GM18508 (cell line): ENCODE measurements at regions not wholly inside any gene's neighbourhood (a gene's known extent, or its start where the extent isn't known, plus 50 kb on each side); places are given as distances from the start of the nearest gene placed in this dataset.
"Not testable (repeated sequence)": the region's sequence is repeated elsewhere in the genome, so short reads cannot be mapped to it uniquely, and the experiment has no call there.

Source experiments
- ATAC-seq: cut with Tn5 transposase; IDR thresholded peaks from one replicate; pipeline ENCODE4 v1.9.1; 2021; ENCODE audit warnings: moderate number of reproducible peaks; ENCODE audit not compliant: insufficient read depth, unreplicated experiment

GRCh38 chrX:131696989-131697388 is 153.1 kb downstream of the OR13H1 start:
- not testable (repeated sequence) for ATAC-seq

DNA sequence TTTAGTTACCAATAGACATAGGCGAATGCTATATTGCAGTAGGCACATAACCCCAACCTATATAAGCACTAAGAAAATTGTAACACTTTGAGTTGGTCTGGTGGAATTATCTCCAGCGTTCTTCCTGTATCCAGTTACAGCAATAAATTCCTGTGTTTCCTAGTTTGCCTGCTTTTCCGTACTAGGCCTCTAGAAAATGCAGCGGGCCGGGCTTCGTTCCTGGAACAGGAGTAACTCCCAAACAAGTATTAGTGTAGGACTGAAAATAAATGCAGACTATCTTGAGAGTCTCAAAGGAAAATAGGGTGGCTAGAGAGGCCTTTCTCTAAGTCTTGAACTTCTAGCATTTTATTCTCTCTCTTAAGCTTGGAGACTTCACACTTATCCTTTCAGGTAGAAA is 159.8 kb downstream of the OR13H1 start:
- ATAC-seq: no peak

DNA sequence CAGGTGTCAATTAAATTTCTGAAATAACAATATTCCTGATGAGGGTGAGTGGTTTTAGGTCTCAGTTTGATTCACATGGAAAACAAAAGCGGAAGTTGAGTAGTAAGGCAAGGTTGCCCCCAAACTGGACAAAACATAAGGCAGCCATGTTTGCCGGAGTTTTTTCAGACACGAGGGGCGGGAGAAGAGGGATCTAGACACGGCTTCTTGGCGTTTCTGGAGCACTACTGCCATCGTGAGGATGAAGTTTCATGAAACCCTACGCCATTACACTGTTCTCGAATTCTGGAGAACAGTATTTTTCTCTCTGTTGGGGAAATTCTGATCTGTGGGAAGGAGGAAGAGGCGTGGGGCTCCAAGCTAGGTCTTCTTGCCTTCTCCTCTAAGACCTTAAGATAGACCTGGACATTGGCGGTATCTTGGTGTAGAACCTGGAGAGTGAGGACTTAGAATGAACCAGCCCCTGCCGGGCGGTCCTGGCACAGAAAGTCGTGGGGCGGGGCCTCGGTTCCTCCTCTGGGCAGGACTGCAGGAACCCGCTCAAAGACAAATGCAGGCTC is 160.3 kb downstream of the OR13H1 start:
- ATAC-seq: peak; percentile 46

- ATAC-seq: no peak
Measured at GRCh38 chrX:131709553-131709952, 165.7 kb downstream of the OR13H1 start.

GRCh38 chrX:131711478-131711867 is 167.6 kb downstream of the OR13H1 start:
- no peak for ATAC-seq

DNA sequence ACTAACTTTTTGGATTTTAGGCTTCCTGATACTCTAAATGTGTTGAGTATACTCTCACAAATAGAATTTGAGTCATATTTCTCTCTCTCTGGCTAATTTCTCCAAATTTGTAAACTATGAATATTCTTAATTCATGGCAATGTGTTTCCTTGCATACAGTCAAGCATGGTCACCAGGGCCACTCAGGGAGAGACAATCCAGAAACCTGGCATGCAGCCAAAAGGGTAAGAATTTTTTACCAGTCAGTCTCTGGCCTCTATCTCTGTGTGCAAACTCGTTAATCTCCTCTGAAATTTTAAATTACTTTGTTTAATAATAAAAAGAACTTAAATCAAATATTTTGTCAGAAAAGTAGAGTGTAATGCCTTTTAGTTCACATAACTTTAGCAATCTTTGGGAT is 179.8 kb downstream of the OR13H1 start:
- ATAC-seq: no peak

DNA sequence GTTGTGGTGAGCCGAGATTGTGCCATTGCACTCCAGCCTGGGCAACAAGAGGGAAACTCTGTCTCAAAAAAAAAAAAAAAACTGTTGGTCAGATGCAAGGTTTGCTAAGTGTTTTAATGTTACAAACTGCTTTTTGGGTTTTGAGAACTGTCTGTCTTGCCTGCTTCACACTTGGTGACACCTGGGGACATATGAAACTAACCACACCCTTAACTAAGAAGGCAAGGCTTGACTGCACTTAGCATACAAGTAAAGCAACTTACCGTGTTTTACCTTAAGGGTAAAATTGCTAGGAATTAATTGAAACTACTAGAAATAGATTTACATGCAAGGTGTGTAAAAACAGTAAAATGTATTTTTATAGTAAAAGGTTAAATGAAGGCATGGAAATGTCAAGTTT is 180.4 kb downstream of the OR13H1 start:
- ATAC-seq: no peak

DNA sequence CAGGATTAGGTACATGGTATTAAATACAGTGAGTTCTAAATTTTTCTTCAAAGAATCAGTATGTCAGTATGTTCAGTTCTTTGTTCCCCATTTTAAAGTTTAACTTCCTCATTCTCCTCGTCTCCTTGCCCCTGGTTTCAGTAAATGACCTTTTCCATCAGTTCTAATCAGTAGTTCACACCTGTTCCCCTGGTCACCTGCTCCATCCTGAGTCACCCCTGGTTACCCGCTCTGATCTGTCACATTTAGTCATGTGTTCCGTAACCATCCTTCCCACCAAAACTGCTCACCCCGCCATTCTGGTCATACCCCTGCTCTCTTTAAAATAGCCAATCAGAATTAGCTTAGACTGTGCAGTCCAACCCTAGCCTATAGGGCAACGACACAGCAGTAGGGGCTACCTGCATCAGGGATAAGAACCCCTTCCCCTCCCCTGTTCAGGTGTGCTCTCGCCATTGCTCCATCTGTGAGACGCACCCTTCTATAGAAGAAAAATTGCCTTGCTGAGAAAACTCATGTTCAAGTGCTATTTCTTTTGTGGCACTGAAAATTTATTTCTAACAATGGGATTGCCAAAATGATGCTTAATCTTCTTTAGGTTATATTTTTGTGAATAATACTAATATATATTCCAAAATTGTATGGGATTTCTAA is 181.3 kb downstream of the OR13H1 start:
- no peak for ATAC-seq

DNA sequence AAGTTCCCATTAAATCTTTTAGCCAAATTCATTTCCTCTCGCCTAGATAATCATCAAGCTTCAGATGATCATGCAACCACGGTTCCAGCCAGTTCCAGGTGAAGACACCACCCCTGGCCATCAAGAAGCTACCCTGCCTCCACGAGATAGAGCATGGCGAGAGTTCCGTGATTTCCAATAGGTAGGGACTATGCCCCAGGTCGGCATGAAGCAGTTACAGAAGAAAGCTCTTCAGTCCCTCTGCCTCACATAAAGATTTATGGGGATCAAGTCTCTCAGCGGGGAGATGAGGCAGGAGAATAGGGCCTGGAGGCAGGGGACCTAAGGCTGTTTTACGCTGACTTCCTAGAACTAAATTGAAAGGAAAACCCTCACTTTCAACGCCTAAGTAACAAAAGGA is 183.9 kb downstream of the OR13H1 start:
- ATAC-seq: no peak

GRCh38 chrX:131728295-131729145 is 184.6 kb downstream of the OR13H1 start:
- peak; percentile 46 for ATAC-seq

DNA sequence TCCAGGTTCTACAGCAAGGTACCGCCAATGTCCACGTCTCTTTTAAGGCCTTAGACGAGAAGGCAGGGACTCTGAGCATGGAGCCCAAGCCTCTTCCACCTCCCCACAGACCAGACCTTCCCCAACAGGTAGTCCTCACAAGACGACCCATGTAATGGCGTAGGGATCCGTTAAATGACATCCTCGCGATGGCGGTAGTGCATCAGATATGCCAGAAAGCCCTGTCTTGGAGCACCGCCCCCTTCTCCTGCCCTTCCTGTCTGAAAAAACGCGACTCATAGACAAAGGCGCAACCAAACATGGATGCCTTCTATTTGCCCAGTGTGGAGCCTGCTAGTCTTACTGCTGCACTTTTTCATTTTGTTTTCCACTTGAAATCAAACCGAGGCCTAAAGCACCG is 185.4 kb downstream of the OR13H1 start:
- ATAC-seq: peak; percentile 56

DNA sequence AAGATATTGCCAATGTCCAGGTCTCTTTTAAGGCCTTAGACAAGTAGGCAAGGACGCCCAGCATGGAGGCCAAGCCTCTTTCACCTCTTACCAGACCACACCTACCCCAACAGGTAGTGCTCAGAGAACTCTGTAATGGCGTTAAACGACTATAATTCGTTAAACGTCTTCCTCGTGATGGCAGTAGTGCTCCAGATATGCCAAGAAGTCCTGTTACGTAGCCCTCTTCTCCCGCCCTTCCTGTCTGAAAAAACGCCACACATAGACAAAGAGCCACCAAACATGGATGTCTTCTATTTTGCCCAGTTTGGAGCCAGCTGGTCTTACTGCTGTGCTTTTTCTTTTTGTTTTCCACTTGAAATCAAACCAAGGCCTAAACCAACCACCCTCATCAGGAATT is 190.7 kb downstream of the OR13H1 start:
- peak; percentile 69 for ATAC-seq

DNA sequence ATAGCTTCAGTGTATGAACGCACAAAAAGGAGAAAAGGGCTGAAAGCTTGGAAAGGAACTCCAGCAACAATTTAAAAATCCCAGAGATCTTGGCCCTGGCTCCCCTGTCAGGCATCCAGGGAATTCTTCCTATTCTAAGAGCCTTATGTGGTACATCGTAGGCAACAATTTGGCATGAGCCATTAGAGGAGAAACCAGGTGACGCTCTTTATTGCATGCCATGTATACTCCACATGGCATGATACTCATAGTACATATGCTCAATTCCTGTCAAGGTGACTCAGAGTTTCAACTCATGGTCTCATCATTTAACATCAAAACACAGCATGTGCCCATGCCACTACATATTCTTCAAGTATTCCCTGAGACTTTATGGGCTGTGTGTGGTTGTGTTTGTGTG is 191.3 kb downstream of the OR13H1 start:
- ATAC-seq: no peak

GRCh38 chrX:131739823-131740222 is 195.9 kb downstream of the OR13H1 start:
- no peak for ATAC-seq

- ATAC-seq: peak; percentile 37
Measured at GRCh38 chrX:131741103-131741581, 197.3 kb downstream of the OR13H1 start.

DNA sequence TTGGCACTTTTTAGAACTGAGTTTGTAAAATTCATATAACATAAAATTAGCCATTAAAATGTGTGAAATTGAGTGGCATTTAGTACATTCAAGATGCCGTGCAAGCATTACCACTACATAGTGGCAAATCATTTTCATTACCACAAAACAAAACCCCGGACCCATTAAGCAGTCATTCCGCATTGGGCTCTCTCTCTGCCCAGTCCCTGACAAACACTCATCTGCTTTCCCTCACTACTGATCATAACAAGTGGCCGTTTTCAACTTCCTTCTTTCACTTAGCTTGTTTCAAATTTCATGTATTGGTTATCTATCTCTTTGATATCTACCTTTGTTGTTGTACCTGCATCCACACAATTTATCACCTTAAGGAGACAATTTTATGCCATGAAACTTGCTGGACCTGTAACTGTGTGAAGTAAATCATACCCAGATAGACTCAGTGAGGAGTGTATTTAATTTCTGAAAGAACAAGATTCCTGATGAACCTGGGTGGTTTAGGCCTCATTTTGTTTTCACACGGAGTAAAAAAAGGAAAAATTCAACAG is 202.1 kb downstream of the OR13H1 start:
- ATAC-seq: no peak

DNA sequence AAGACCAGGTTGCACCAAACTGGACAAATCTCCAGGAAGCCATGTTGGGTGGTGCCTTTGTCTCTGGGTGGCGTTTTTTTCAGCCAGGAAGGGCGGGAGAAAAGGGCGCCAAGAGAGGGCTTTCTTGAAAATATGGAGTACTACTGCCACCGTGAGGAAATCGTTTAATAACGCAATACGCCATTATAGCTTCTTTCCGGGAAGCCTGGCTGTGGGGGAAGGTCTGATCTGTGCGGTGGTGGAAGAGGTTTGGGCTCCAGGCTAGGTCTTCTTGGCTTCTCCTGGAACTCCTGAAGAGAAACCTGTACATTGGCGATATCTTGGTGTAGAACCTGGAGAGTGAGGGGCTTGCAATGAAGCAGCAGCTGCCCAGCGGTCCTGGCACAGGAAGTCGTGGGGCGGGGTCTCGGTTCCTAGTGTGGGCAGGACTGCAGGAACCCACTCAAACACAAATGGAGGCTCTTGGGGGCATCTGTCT is 202.7 kb downstream of the OR13H1 start:
- ATAC-seq: no peak

DNA sequence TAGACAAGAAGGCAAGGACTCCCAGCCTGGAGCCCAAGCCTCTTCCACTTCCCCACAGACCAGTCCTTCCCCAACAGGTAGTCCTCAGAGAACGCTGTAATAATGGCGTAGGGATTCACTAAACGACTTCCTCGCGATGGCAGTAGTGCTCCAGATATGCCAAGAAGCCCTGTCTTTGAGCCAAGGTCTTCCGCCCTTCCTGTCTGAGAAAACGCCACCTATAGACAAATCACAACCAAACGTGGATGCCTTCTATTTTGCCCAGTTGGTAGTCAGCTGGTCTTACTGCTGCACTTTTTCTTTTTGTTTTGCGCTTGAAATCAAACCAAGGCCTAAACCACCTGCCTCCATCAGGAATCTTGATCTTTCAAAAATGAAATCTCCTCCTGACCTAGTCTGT is 203.3 kb downstream of the OR13H1 start:
- ATAC-seq: peak; percentile 32

- ATAC-seq: peak; percentile 24
Measured at GRCh38 chrX:131752493-131753198, 208.8 kb downstream of the OR13H1 start.

DNA sequence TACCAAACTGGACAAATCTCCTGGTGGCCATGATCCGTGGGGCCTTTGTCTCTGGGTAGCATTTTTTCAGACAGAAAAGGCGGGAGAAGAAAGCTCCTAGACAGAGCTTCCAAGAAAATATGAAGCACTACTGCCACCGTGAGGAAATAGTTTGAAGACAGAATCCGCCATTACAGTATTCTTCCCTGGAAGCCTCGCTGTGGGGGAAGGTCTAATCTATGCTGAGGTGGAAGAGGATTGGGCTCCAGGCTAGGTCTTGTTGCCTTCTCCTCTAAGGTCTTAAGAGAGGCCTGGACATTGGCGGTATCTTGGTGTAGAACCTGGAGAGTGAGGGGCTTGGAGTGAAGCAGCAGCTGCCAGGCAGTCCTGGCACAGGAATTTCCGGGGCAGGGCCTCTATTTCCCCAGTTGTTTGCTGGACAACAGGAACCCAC is 218.9 kb downstream of the OR13H1 start:
- ATAC-seq: peak; percentile 42
